GM20000 (cell line): ENCODE measurements at regions not wholly inside any gene's neighbourhood (a gene's known extent, or its start where the extent isn't known, plus 50 kb on each side); places are given as distances from the start of the nearest gene placed in this dataset.

Experiments
- DNase-seq: peaks from one replicate; pipeline ENCODE4 v3.0.0; 2012; ENCODE audit warnings: low spot score
- CTCF ChIP-seq: IDR thresholded peaks from 2 replicates; pipeline ENCODE4 v1.5.1; 2012; ENCODE audit warnings: mild to moderate bottlenecking, control low read depth; ENCODE audit errors: extremely low read depth, missing control alignments

DNA sequence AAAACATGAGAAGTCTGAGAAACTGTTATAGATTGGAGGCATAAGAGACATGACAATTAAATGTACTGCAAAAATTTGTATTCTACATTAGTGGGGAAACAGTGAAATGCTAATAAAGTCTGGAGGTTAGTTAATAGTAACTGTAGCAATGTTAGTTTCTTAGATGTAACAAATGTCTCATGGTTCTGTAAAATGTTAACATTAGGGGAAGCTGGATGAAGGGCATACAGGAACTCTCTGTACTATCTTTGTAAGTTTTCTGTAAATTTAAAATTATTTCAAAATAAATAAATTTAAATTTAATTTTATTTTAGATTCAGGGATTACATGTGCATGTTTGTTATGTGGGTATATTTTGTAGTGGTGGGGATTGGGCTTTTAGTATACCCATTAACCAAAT, 70.0 kb upstream of the IRX6 start:
- no peak for DNase-seq
- no peak for TF ChIP-seq CTCF

DNA sequence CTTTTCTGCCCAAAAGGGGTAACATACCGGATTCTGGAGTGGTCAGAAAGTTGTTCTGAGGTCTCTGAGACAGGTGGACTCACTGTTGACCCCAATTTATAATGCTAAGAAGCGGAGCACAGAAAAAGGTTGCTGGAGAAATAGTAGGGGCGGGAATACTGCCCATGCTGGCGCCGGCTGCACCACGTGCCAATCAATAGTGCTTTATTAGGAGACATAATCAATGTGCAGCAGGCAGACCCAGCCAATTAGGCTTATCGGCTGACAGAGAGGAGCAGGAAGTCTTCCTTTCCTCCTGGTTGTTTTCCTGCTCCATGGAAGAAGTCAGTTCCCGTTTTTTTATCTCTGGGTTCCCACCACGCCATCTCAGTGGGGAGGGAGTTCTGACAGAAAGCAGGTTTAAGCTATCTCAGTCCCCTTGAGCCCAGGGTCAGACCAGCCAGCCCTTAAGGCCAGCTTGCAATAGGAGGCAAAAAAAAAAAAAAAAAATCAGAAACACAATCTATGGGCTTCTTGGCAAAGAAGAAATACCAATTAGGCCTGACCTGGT, 68.2 kb upstream of the IRX6 start:
- TF ChIP-seq CTCF: no peak
- no peak for DNase-seq

DNA sequence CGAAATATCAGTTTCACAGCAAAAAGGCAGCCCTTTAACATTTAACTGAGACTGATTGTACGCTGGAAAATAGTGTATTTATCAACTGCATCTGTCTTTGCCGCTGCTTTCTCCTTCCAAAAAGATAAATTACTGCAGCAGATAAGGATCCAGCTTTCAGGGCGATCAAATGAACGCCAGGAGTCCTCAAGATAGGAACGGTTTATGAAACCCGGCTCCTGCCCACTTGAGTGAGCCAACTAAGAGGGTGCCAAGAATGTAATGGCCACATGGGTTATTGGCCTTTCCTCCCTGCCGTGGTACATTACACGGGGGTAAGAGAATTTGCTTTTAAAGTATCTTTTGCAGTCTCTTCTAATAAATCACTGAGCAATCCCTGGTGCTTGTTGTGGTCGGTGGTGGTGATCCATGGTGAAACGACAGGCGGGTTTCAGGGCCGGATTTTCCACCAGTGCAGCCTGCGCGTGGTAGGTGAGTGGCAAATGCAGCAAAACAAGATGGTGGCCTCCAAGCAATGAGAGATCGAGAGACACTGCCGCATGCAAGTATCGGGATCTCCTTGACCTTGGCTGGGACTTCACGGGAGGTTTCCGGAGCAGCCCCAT, 67.5 kb upstream of the IRX6 start:
- no peak for DNase-seq
- TF ChIP-seq CTCF: no peak

- DNase-seq: peak; percentile 28
- TF ChIP-seq CTCF: peak; percentile 54
Observed at GRCh38 chr16:55257966-55258613, 65.9 kb upstream of the IRX6 start.

GRCh38 chr16:55261301-55261700, 62.7 kb upstream of the IRX6 start:
- DNase-seq: no peak
- TF ChIP-seq CTCF: no peak

DNA sequence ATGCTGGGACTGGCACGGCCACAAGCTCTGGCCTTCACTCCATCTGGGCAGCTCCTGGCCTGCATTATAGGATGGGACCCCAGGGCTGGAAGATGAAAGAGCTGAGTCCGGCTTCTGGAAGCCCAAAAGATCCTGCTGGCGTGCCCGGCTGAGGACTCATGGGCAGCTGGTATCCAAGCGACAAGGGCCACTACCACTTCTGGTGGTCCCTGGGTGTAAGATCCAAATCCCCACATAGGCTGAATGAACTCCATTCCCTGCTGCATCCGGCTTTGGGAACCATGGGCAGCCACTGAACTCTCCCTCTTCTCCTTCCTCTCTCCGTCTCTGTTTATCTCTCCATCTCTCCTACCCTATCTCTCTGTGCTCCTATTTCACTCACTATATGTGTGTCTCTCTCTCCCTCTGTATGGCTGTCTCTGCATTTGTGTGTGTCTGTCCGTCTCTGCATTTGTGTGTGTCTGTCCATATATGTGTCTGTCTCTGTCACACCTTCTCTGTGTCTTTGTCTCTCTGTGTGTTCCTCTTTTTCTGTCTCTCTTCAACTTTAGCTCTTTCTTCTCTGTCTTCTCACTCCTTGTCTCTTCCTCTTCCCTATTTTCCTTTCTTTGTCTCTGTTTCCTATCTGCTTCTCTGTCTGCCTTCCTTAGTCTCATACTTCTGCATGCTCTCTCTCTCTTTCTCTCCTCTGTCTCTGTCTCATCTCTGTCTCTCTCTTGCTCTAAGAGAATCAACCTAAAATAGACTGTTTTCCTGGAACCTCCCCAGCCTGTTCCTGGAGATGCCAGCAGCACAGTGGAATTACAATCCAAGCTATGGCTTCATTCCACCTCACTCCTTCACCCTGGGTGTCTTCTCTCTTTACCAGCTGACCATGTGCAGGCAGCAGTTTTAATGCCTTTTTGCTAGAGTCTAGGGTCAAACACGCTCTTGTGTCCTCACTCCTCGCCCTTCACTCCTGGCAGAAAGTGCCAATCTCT, 60.4 kb upstream of the IRX6 start:
- DNase-seq: no peak
- TF ChIP-seq CTCF: no peak
